ENCODE measurements at regions not wholly inside any gene's neighbourhood (a gene's known extent, or its start where the extent isn't known, plus 50 kb on each side); places are given as distances from the start of the nearest gene placed in this dataset.

DNA sequence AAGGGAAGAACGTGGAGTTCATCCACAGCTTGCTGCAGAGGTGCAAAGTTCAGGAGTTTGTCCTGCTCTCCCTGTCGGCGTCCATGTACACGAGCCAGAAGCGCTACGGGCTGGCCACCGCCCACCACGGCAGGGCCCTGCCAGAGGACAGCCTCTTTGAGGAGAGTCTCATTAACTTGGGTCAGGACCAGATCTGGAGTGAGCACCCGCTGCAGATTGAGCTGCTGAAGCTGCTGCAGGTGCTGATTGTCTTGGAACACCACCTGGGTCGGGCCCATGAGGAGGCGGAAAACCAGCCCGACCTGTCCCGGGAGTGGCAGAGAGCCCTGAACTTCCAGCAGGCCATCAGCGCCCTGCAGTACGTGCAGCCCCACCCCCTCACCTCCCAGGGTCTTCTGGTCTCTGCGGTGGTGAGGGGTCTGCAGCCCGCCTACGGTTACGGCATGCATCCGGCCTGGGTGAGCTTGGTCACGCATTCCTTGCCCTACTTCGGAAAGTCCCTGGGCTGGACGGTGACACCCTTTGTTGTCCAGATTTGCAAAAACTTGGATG lies 73.8 kb upstream of the MORC3 start:
- Histone ChIP-seq H3K4me3 (no peak overlapping the region), H3K27ac (no peak overlapping the region), H3K9ac (ENCODE audit: low read depth in 2 of 2, low read length in 2 of 2) (no peak overlapping the region), H3K27me3 (no peaks in the 10 kb centered on the region), H3K36me3 (peaks cover 13% of the 10 kb centered on the region), H3K4me1 (no peaks in the 10 kb centered on the region), H3K9me3 (no peaks in the 10 kb centered on the region)
- intact Hi-C loops (cut with DNase I), result no loop called here
- peak; percentile 56 for DNase-seq
- TF ChIP-seq, protein P1, sequence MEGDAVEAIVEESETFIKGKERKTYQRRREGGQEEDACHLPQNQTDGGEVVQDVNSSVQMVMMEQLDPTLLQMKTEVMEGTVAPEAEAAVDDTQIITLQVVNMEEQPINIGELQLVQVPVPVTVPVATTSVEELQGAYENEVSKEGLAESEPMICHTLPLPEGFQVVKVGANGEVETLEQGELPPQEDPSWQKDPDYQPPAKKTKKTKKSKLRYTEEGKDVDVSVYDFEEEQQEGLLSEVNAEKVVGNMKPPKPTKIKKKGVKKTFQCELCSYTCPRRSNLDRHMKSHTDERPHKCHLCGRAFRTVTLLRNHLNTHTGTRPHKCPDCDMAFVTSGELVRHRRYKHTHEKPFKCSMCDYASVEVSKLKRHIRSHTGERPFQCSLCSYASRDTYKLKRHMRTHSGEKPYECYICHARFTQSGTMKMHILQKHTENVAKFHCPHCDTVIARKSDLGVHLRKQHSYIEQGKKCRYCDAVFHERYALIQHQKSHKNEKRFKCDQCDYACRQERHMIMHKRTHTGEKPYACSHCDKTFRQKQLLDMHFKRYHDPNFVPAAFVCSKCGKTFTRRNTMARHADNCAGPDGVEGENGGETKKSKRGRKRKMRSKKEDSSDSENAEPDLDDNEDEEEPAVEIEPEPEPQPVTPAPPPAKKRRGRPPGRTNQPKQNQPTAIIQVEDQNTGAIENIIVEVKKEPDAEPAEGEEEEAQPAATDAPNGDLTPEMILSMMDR (IDR thresholded peaks at IDR 0.05), result no peak

DNA sequence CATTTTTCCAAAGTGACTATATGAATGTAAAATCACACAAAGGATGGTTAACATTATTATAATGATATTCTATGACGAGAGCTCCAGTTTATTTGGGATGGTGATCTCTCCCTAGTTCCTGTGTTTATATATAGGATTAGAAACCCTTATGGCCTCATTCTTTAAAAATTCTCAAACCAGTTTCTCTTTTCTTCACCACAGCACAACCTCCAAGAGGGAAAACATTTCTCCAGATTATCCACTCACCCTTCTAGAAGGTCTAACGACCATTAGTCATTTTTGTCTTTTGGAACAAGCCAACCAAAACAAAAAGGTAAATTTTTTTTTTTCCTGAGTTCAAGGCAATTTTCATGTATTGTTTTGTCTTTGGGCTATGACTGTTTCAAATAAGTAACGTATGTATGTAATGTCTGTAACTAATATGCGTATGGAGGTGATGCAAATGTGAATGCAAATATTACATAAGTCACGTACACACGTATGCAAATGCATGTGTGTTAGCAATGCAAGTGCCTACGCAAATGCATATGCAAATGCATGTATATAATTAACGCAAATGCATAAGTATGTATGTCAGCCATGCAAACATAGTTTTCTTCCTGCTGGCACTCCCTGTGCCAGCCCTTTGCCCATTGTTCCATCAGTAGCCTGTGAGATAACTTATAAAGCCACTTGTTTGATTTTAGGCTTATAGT lies 72.5 kb upstream of the MORC3 start:
- intact Hi-C loops (cut with DNase I), result no loop called here
- Histone ChIP-seq H3K27ac (no peak overlapping the region), H3K9me3 (no peaks in the 10 kb centered on the region), H3K36me3 (peaks cover 13% of the 10 kb centered on the region), H3K27me3 (no peaks in the 10 kb centered on the region), H3K9ac (ENCODE audit: low read depth in 2 of 2, low read length in 2 of 2) (no peak overlapping the region), H3K4me3 (no peak overlapping the region), H3K4me1 (no peaks in the 10 kb centered on the region)
- TF ChIP-seq, protein P1 (IDR thresholded peaks at IDR 0.05), result no peak
- no peak for DNase-seq

DNA sequence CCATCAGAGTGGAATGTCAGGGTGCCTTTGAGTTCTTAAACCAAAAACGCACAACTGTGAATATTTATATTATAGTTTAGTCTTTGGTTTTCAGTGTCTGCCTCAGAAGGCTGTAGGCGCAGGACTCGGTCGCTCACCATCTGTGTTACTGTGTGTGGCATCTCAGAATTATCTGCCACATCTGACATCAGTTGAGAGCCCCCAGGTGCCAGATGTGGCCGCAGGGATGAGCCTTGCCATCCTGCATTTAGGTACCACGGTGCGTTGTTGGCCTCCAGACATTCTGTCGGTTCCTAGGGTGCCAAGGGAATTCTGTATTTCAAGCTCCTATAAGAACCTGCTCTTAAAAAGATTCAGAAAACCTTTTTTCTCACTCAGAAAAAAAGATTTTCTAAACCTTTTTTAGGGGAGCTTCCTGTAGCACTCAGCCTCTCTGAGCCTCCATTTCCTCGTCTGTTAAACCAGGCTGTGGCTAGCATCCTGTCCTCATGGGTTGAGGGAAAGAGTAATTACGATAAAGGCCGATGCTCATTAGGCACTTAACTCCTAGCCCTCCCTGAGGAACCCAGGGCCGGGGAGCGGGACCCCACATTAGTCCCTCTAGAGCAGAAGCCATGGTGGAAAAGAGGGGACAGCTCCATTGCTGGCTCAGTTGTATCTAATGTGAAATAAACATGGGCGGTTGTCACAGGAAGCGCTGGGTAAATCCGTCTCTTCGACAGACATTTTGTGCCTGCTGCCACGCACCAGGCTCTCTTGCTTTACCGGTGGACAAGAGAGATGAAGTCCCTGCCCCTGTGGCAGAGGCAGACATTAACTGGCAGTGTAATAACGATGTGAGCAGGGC lies 70.2 kb upstream of the MORC3 start:
- TF ChIP-seq, protein P1 (IDR thresholded peaks at IDR 0.05), result no peak
- H3K4me1 ChIP-seq, result no peaks in the 10 kb centered on the region
- H3K36me3 ChIP-seq, result peaks cover 19% of the 10 kb centered on the region
- no peak overlapping the region for H3K9ac ChIP-seq (ENCODE audit: low read depth in 2 of 2, low read length in 2 of 2)
- no peaks in the 10 kb centered on the region for H3K9me3 ChIP-seq
- no peak for DNase-seq
- H3K4me3 ChIP-seq, result no peak overlapping the region
- no peak overlapping the region for H3K27ac ChIP-seq
- intact Hi-C loops (cut with DNase I), result no loop called here
- no peaks in the 10 kb centered on the region for H3K27me3 ChIP-seq

DNA sequence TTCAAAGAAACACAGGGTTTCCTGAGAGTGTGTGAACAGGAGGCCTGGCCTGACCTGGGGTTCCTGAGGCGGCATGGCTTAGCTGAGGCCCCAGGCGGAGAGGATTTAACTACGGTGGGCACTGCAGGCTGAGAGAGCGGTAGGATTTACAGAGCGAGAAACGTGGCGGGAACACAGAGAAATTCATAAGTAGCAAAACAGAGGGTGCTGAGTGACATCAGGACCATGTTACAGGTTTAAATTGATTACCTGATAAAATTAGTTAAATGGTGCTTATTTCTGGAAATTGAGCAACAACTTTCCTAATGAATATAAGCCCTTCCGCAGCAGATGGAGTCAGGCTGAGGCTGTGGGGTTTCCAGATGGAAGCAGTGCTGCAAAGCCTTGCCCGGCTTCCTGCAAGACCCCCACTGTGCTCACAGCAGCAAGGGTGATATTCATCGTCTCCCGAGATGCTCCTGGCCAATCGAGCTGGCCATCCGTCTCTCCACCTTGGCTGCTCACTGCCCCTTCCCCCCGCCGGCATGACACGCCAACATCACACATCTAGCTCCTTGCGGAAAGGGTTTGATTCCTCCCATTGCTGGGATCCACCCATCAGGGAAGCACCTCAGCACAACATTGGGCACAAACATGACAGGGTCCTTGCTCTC lies 69.4 kb upstream of the MORC3 start:
- H3K27me3 ChIP-seq, result no peaks in the 10 kb centered on the region
- H3K4me1 ChIP-seq, result no peaks in the 10 kb centered on the region
- no peaks in the 10 kb centered on the region for H3K9me3 ChIP-seq
- intact Hi-C loops (cut with DNase I), result no loop called here
- no peak overlapping the region for H3K9ac ChIP-seq (ENCODE audit: low read depth in 2 of 2, low read length in 2 of 2)
- DNase-seq, result no peak
- no peak overlapping the region for H3K27ac ChIP-seq
- H3K4me3 ChIP-seq, result no peak overlapping the region
- TF ChIP-seq, protein P1 (IDR thresholded peaks at IDR 0.05), result no peak
- H3K36me3 ChIP-seq, result peaks cover 12% of the 10 kb centered on the region

Measured in colonic mucosa (tissue), 4 donors.